ENCODE measurements at regions not wholly inside any gene's neighbourhood (a gene's known extent, or its start where the extent isn't known, plus 50 kb on each side); places are given as distances from the start of the nearest gene placed in this dataset.

GRCh38 chr6:139879823-139880356, 505.4 kb upstream of the CITED2 start:
- TF ChIP-seq, protein P1, sequence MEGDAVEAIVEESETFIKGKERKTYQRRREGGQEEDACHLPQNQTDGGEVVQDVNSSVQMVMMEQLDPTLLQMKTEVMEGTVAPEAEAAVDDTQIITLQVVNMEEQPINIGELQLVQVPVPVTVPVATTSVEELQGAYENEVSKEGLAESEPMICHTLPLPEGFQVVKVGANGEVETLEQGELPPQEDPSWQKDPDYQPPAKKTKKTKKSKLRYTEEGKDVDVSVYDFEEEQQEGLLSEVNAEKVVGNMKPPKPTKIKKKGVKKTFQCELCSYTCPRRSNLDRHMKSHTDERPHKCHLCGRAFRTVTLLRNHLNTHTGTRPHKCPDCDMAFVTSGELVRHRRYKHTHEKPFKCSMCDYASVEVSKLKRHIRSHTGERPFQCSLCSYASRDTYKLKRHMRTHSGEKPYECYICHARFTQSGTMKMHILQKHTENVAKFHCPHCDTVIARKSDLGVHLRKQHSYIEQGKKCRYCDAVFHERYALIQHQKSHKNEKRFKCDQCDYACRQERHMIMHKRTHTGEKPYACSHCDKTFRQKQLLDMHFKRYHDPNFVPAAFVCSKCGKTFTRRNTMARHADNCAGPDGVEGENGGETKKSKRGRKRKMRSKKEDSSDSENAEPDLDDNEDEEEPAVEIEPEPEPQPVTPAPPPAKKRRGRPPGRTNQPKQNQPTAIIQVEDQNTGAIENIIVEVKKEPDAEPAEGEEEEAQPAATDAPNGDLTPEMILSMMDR (IDR thresholded peaks at IDR 0.05): no peak
- no peak for TF ChIP-seq ZFX (IDR thresholded peaks at IDR 0.05; ENCODE audit: borderline replicate concordance)
